Activated CD4-positive, alpha-beta T cell treated with anti-CD3 and anti-CD28 coated beads, Interleukin-2, Interleukin-6, amounts not matched to agents 100 ng/mL and 50 ng/mL, durations not matched to agents 16 hours and 8 hours (primary cell): ENCODE measurements at regions not wholly inside any gene's neighbourhood (a gene's known extent, or its start where the extent isn't known, plus 50 kb on each side); places are given as distances from the start of the nearest gene placed in this dataset.

Source experiments
- DNase-seq: peaks from one replicate; pipeline ENCODE4 v3.0.0-alpha.2; 2020

GRCh38 chr20:58011947-58012610, 216.4 kb downstream of the ANKRD60 start:
- DNase-seq: no peak

- DNase-seq: no peak
Observed at GRCh38 chr20:58011106-58011946, 217.1 kb downstream of the ANKRD60 start.

- no peak for DNase-seq
Observed at GRCh38 chr20:58010666-58011065, 217.8 kb downstream of the ANKRD60 start.

GRCh38 chr20:58010186-58010585, 218.3 kb downstream of the ANKRD60 start:
- DNase-seq: no peak

- no peak for DNase-seq
Observed at GRCh38 chr20:58008866-58009265, 219.6 kb downstream of the ANKRD60 start.

GRCh38 chr20:58008413-58008812, 220.0 kb downstream of the ANKRD60 start:
- no peak for DNase-seq

- no peak for DNase-seq
Observed at GRCh38 chr20:58007947-58008346, 220.5 kb downstream of the ANKRD60 start.

GRCh38 chr20:58006346-58007316, 221.8 kb downstream of the ANKRD60 start:
- DNase-seq: no peak

GRCh38 chr20:58005581-58006345, 222.7 kb downstream of the ANKRD60 start:
- DNase-seq: no peak

- no peak for DNase-seq
Observed at GRCh38 chr20:58004900-58005299, 223.6 kb downstream of the ANKRD60 start.

GRCh38 chr20:58004146-58004545, 224.3 kb downstream of the ANKRD60 start:
- no peak for DNase-seq

GRCh38 chr20:58003525-58003924, 224.9 kb downstream of the ANKRD60 start:
- DNase-seq: no peak

GRCh38 chr20:58002901-58003300, 225.6 kb downstream of the ANKRD60 start:
- DNase-seq: no peak

- no peak for DNase-seq
Observed at GRCh38 chr20:58001946-58002345, 226.5 kb downstream of the ANKRD60 start.

GRCh38 chr20:58001381-58001780, 227.1 kb downstream of the ANKRD60 start:
- no peak for DNase-seq

GRCh38 chr20:58000861-58001260, 227.6 kb downstream of the ANKRD60 start:
- DNase-seq: no peak

- no peak for DNase-seq
Observed at GRCh38 chr20:57999465-58000111, 228.9 kb downstream of the ANKRD60 start.

- no peak for DNase-seq
Observed at GRCh38 chr20:57998981-57999464, 229.4 kb downstream of the ANKRD60 start.

- no peak for DNase-seq
Observed at GRCh38 chr20:57998276-57998675, 230.2 kb downstream of the ANKRD60 start.

- DNase-seq: no peak
Observed at GRCh38 chr20:57996936-57997890, 231.2 kb downstream of the ANKRD60 start.
